ENCODE measurements at regions not wholly inside any gene's neighbourhood (a gene's known extent, or its start where the extent isn't known, plus 50 kb on each side); places are given as distances from the start of the nearest gene placed in this dataset.

DNA sequence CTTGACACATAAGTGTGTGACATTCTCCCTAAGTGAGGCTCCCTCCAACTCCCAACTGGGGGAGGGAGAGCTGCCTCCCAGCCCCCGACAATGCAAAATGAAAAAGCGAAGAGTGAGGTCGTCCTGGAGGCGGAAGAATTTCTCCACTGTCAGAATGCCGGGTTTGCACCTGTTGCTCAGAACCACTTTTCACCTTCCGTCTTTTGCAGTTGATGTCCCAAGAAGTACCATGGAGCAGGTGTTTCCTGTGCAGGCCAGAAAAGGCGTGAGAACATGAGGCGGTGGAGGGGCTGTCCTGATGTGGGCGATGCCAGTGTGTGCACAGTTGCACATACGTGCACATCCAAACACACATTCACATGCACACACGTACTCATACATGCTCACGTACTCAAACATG lies 158.6 kb upstream of the AJAP1 start:
- Histone ChIP-seq H3K27ac (no peak overlapping the region), H3K79me2 (no peaks in the 10 kb centered on the region), H3K9me3 (ENCODE audit: control insufficient read depth, low read length) (no peaks in the 10 kb centered on the region), H3K36me3 (ENCODE audit: control insufficient read depth, insufficient read depth, low read length) (no peaks in the 10 kb centered on the region), H3K27me3 (ENCODE audit: control insufficient read depth, insufficient read depth, low read length) (no peaks in the 10 kb centered on the region), H3K4me1 (no peaks in the 10 kb centered on the region), H3K4me2 (ENCODE audit: low read length) (no peak overlapping the region), H2AFZ (no peak overlapping the region), H3K4me3 (ENCODE audit: low read depth, low read length) (no peak overlapping the region), H3K9ac (no peak overlapping the region)
- TF ChIP-seq CTCF (IDR thresholded peaks at IDR 0.05) = no peak

GRCh38 chr1:4500441-4500840 lies 154.0 kb upstream of the AJAP1 start:
- no peak for TF ChIP-seq CTCF (IDR thresholded peaks at IDR 0.05)
- no peak overlapping the region for H3K27ac ChIP-seq
- no peak overlapping the region for H3K9ac ChIP-seq
- no peaks in the 10 kb centered on the region for H3K27me3 ChIP-seq (ENCODE audit: control insufficient read depth, insufficient read depth, low read length)
- H3K4me1 ChIP-seq = no peaks in the 10 kb centered on the region
- H3K36me3 ChIP-seq (ENCODE audit: control insufficient read depth, insufficient read depth, low read length) = no peaks in the 10 kb centered on the region
- no peak overlapping the region for H3K4me2 ChIP-seq (ENCODE audit: low read length)
- no peaks in the 10 kb centered on the region for H3K9me3 ChIP-seq (ENCODE audit: control insufficient read depth, low read length)
- no peak overlapping the region for H3K4me3 ChIP-seq (ENCODE audit: low read depth, low read length)
- H3K79me2 ChIP-seq = no peaks in the 10 kb centered on the region
- H2AFZ ChIP-seq = no peak overlapping the region

- Histone ChIP-seq H3K9ac (no peak overlapping the region), H3K4me2 (ENCODE audit: low read length) (no peak overlapping the region), H3K27me3 (ENCODE audit: control insufficient read depth, insufficient read depth, low read length) (no peaks in the 10 kb centered on the region), H3K9me3 (ENCODE audit: control insufficient read depth, low read length) (no peaks in the 10 kb centered on the region), H3K27ac (no peak overlapping the region), H3K36me3 (ENCODE audit: control insufficient read depth, insufficient read depth, low read length) (no peaks in the 10 kb centered on the region), H3K4me1 (no peaks in the 10 kb centered on the region), H3K79me2 (no peaks in the 10 kb centered on the region), H2AFZ (no peak overlapping the region), H3K4me3 (ENCODE audit: low read depth, low read length) (no peak overlapping the region)
- TF ChIP-seq CTCF (IDR thresholded peaks at IDR 0.05) = no peak
Observed at GRCh38 chr1:4506591-4506990, 147.8 kb upstream of the AJAP1 start.

GRCh38 chr1:4509206-4509605 lies 145.2 kb upstream of the AJAP1 start:
- no peaks in the 10 kb centered on the region for H3K9me3 ChIP-seq (ENCODE audit: control insufficient read depth, low read length)
- H3K36me3 ChIP-seq (ENCODE audit: control insufficient read depth, insufficient read depth, low read length) = no peaks in the 10 kb centered on the region
- H3K4me1 ChIP-seq = no peaks in the 10 kb centered on the region
- no peak overlapping the region for H3K9ac ChIP-seq
- H3K79me2 ChIP-seq = no peaks in the 10 kb centered on the region
- no peak overlapping the region for H3K4me2 ChIP-seq (ENCODE audit: low read length)
- H3K27ac ChIP-seq = no peak overlapping the region
- H3K4me3 ChIP-seq (ENCODE audit: low read depth, low read length) = no peak overlapping the region
- H2AFZ ChIP-seq = no peak overlapping the region
- TF ChIP-seq CTCF (IDR thresholded peaks at IDR 0.05) = no peak
- H3K27me3 ChIP-seq (ENCODE audit: control insufficient read depth, insufficient read depth, low read length) = no peaks in the 10 kb centered on the region

- Histone ChIP-seq H3K27ac (no peak overlapping the region), H3K4me3 (ENCODE audit: low read depth, low read length) (no peak overlapping the region), H3K79me2 (no peaks in the 10 kb centered on the region)
Observed at GRCh38 chr1:4510276-4510691, 144.1 kb upstream of the AJAP1 start.

More at GRCh38 chr1:4510276-4510691, 144.1 kb upstream of the AJAP1 start:
- no peaks in the 10 kb centered on the region for H3K4me1 ChIP-seq
- no peak for TF ChIP-seq CTCF (IDR thresholded peaks at IDR 0.05)
- H3K4me2 ChIP-seq (ENCODE audit: low read length) = no peak overlapping the region
- H3K9me3 ChIP-seq (ENCODE audit: control insufficient read depth, low read length) = no peaks in the 10 kb centered on the region
- no peak overlapping the region for H3K9ac ChIP-seq
- no peaks in the 10 kb centered on the region for H3K36me3 ChIP-seq (ENCODE audit: control insufficient read depth, insufficient read depth, low read length)
- H2AFZ ChIP-seq = no peak overlapping the region
- H3K27me3 ChIP-seq (ENCODE audit: control insufficient read depth, insufficient read depth, low read length) = no peaks in the 10 kb centered on the region

Data from parathyroid adenoma (tissue), 2 donors.